ENCODE measurements at regions not wholly inside any gene's neighbourhood (a gene's known extent, or its start where the extent isn't known, plus 50 kb on each side); places are given as distances from the start of the nearest gene placed in this dataset.
"Not testable (repeated sequence)": the region's sequence is repeated elsewhere in the genome, so short reads cannot be mapped to it uniquely, and the experiment has no call there.

GRCh38 chr16:26457882-26458281 lies 608.8 kb upstream of the C16orf82 start:
- H2AFZ ChIP-seq (ENCODE audit: low read length): no peak overlapping the region
- no peaks in the 10 kb centered on the region for H4K20me1 ChIP-seq (ENCODE audit: control insufficient read depth, extremely low read depth, insufficient read depth, low read length)
- no peak for DNase-seq (ENCODE audit: low read depth in 2 of 2)
- no peak overlapping the region for H3K4me2 ChIP-seq (ENCODE audit: extremely low read depth, insufficient read depth, low read length)
- H3K4me1 ChIP-seq (ENCODE audit: control insufficient read depth, extremely low read depth, insufficient read depth, low read length): no peaks in the 10 kb centered on the region
- no peak overlapping the region for H3K27ac ChIP-seq (ENCODE audit: insufficient read depth, low read length)
- no peaks in the 10 kb centered on the region for H3K36me3 ChIP-seq (ENCODE audit: control insufficient read depth, insufficient read depth, low read length)
- H3K9me3 ChIP-seq (ENCODE audit: control insufficient read depth, insufficient read depth, low read depth, low read length): no peaks in the 10 kb centered on the region
- no peaks in the 10 kb centered on the region for H3K79me2 ChIP-seq (ENCODE audit: control insufficient read depth, insufficient read depth, low read length)
- no peak overlapping the region for H3K9ac ChIP-seq (ENCODE audit: insufficient read depth, low read length)
- TF ChIP-seq CTCF (conservative IDR thresholded peaks at IDR 0.05 in 1 of 2, IDR thresholded peaks at IDR 0.05 in 1 of 2; ENCODE audit: low read depth in 1 of 2, low read length in 2 of 2) (no peak), EZH2 (IDR thresholded peaks at IDR 0.05; ENCODE audit: low read length, missing control alignments) (no peak)
- H3K4me3 ChIP-seq (replicated peaks in 1 of 4; ENCODE audit: control extremely low read depth in 1 of 4, insufficient read depth in 1 of 4, low read depth in 3 of 4, low read length in 4 of 4): no peak overlapping the region
- no peaks in the 10 kb centered on the region for H3K27me3 ChIP-seq (ENCODE audit: control insufficient read depth, insufficient read depth, low read length)

- TF ChIP-seq EZH2 (IDR thresholded peaks at IDR 0.05; ENCODE audit: low read length, missing control alignments) (no peak), CTCF (conservative IDR thresholded peaks at IDR 0.05 in 1 of 2, IDR thresholded peaks at IDR 0.05 in 1 of 2; ENCODE audit: low read depth in 1 of 2, low read length in 2 of 2) (no peak)
- Histone ChIP-seq H4K20me1 (ENCODE audit: control insufficient read depth, extremely low read depth, insufficient read depth, low read length) (no peaks in the 10 kb centered on the region), H3K27me3 (ENCODE audit: control insufficient read depth, insufficient read depth, low read length) (no peaks in the 10 kb centered on the region), H3K4me2 (ENCODE audit: extremely low read depth, insufficient read depth, low read length) (no peak overlapping the region), H3K4me1 (ENCODE audit: control insufficient read depth, extremely low read depth, insufficient read depth, low read length) (no peaks in the 10 kb centered on the region), H3K36me3 (ENCODE audit: control insufficient read depth, insufficient read depth, low read length) (no peaks in the 10 kb centered on the region), H3K9ac (ENCODE audit: insufficient read depth, low read length) (no peak overlapping the region), H3K4me3 (replicated peaks in 1 of 4; ENCODE audit: control extremely low read depth in 1 of 4, insufficient read depth in 1 of 4, low read depth in 3 of 4, low read length in 4 of 4) (no peak overlapping the region), H3K27ac (ENCODE audit: insufficient read depth, low read length) (no peak overlapping the region), H2AFZ (ENCODE audit: low read length) (no peak overlapping the region), H3K9me3 (ENCODE audit: control insufficient read depth, insufficient read depth, low read depth, low read length) (no peaks in the 10 kb centered on the region), H3K79me2 (ENCODE audit: control insufficient read depth, insufficient read depth, low read length) (no peaks in the 10 kb centered on the region)
- no peak for DNase-seq (ENCODE audit: low read depth in 2 of 2)
Measured at GRCh38 chr16:26464576-26465266, 602.0 kb upstream of the C16orf82 start.

- not testable (repeated sequence) for H3K9me3 ChIP-seq (ENCODE audit: control insufficient read depth, insufficient read depth, low read depth, low read length); H4K20me1 ChIP-seq (ENCODE audit: control insufficient read depth, extremely low read depth, insufficient read depth, low read length); H3K79me2 ChIP-seq (ENCODE audit: control insufficient read depth, insufficient read depth, low read length); H3K36me3 ChIP-seq (ENCODE audit: control insufficient read depth, insufficient read depth, low read length); H3K27me3 ChIP-seq (ENCODE audit: control insufficient read depth, insufficient read depth, low read length); DNase-seq (ENCODE audit: low read depth in 2 of 2); H3K4me3 ChIP-seq (replicated peaks in 1 of 4; ENCODE audit: control extremely low read depth in 1 of 4, insufficient read depth in 1 of 4, low read depth in 3 of 4, low read length in 4 of 4); H3K9ac ChIP-seq (ENCODE audit: insufficient read depth, low read length); H3K4me2 ChIP-seq (ENCODE audit: extremely low read depth, insufficient read depth, low read length); H3K4me1 ChIP-seq (ENCODE audit: control insufficient read depth, extremely low read depth, insufficient read depth, low read length); H2AFZ ChIP-seq (ENCODE audit: low read length); H3K27ac ChIP-seq (ENCODE audit: insufficient read depth, low read length)
Measured at GRCh38 chr16:26474405-26474804, 592.3 kb upstream of the C16orf82 start.

All from fibroblast of lung (primary cell).